GM18520 (cell line): ENCODE measurements at regions not wholly inside any gene's neighbourhood (a gene's known extent, or its start where the extent isn't known, plus 50 kb on each side); places are given as distances from the start of the nearest gene placed in this dataset.
A peak's percentile ranks its signal among the peaks of the same experiment; 100 is the strongest.
"Not testable (repeated sequence)": the region's sequence is repeated elsewhere in the genome, so short reads cannot be mapped to it uniquely, and the experiment has no call there.

Source experiments
- ATAC-seq: cut with Tn5 transposase; IDR thresholded peaks from one replicate; pipeline ENCODE4 v1.9.1; 2021; ENCODE audit not compliant: unreplicated experiment

DNA sequence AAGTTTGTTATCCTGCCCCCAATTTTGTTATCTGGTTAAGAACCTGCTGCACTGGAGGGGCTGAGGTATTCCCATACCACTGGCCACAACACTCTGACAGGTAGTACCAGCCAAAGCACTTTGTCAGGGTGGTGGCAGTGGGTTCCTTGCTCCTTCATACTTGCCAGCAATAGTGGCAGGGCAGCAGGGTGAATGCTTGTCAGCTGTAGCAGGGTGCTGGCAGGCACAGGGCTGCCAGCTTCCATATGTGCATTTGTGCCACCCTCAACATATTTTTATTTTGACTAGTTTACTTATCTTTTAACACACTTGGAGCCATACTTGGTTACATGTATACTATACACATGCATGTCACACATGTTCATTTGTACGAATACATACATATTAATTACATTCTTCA lies 294.0 kb upstream of the VWC2 start:
- no peak for ATAC-seq

DNA sequence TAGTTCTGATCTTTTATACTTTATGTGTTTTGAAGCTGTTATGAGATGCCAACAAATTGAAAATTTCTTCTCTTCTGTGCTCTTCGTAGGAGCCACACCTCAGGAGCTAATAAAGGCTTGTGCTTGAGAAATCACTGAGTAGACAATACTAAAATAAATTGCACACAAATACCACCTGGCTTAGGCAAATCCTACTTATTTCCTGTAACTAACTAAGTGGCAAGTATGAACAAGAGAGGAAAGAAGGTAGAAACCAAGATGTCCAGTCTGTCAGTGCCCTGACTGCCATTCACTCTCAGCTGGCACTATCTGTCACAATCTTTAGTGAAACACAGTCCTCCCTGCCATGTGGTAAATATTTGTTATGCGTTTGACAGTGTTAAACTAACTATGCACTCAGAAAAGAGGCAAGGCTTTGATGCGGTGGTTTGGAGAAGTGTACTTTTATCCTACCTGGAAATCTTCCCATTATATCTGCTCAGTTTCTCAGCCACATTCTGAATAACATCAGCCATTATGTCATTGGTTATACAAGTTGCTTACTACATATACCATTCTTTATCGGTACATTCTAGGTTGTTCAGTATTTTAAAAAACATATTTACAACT lies 293.4 kb upstream of the VWC2 start:
- no peak for ATAC-seq

DNA sequence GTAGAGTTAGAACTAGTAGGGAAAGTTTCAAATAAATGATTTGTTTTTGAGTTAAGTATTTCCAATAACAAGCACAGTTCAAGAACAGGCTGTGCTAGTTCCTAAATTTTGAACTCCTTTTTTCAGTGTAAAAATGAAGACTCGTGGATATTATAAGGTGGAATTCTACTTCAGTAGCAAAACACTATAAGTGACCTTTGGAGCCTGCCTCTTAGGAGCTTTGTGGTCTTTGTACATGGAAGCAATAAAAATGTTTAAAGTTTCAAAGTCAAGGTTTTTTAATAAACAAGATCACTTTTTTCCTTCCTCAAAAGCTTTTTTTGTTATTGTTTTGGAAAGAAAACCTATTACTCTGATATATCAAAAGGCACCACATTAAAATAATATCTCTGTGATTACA lies 292.4 kb upstream of the VWC2 start:
- ATAC-seq = no peak

DNA sequence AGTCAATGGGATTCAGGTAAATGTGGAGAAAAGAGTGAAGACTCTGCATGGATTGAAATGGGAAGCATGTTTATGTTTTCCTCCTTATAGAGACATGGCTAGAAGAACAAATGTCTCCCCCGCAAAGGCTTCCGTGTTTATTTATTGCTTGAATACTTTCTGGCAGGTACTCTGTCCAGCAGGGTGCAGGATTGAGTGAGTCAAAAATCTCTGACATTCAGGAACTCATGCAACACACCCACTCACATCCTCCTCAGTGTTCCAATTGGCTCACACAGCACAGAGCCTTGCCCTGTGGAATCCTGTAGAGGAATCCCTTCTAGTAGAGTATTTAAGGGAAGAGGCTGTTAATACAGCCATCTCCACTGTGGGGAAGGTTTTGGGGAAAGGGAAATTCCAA lies 290.3 kb upstream of the VWC2 start:
- ATAC-seq = no peak

DNA sequence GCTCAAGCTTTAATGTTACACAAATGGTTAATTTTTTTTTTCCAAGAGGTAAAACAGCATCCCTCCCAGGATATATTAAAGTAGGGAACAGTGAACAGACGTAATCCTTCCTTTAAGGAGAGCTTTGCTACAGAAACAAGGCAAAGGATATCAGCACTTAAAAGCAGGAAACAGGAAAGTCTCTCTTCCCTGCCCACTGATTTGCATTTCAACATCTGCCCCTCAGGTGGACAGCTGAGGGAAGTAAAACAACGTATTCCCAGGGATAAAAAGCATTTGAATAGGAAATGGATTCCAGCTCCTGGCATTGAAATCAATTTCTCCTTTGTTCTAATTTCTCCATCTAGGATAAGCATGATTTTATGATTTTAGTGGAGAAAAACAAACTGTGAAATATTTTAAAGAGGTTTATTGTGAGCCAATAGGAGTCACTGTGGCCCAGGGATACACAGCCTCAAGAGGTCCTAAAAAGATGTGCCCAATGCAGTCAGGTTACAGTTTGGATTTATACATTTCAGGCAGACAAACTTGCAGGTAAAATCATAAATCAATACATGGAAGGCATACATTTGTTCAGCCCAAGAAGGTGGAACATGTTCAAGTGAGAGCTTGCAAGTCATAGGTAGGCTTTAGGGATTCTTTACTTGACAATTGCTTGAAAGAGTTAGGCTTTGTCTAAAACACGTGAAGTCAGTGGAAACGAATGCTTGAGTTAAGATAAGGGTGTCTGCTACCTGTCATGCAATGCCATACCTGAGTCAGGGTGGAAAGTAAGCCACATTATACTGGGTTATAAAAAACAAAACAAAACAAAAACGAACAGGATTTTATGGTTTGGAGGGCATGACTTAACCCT lies 286.2 kb upstream of the VWC2 start:
- ATAC-seq = no peak

DNA sequence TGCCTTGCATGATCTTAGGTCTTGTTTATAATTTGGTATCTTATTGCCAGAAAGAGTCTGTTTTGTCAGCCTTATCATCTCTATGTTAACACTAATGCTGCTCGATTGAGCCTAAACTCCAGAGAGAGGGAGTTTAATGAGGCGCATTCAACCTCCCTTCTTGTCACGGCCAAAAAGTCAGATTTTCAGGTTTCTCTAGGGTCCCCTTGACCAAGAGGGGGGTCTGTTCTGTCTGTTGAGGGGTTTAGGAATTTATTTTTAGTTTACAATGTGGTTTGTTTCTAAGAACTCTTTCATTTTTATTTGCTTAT lies 285.7 kb upstream of the VWC2 start:
- ATAC-seq = no peak

DNA sequence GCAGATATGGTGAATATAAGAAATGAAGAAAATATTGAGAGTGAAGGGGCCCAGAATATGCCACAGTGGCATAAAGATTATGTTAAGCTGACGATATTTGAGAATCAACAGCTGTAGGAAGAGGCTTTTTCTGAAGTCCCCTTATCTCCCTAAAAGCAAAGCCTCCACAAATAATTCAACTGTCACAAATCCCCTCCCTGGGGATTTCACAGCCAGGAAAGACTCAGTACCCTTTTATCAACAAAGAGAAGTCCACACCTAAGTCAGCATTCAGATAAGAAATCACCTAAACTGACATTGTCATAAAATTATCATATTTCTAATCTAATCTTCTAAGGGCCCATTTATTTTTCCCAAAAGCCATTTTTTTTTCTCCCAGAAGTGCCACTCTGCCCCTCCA lies 284.9 kb upstream of the VWC2 start:
- ATAC-seq = no peak

DNA sequence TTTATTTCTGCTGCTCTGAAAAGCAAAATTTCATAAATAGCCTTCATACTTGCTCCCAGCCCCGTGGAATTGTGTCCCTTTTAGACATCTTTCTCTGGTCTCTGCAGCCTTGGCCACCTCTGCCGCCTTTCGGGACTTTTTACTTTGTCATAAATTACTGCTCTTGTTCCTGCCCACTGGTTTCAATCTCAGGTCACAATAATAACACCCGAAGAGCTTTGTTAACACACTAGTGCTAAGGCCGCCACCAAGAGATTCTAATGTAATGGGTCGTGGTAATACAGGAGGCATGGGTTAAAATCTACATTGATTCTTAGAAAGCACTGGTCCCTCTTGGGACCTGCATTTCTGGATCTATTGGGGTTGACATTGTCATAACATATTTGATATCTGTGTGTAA lies 276.0 kb upstream of the VWC2 start:
- peak; percentile 63 for ATAC-seq

DNA sequence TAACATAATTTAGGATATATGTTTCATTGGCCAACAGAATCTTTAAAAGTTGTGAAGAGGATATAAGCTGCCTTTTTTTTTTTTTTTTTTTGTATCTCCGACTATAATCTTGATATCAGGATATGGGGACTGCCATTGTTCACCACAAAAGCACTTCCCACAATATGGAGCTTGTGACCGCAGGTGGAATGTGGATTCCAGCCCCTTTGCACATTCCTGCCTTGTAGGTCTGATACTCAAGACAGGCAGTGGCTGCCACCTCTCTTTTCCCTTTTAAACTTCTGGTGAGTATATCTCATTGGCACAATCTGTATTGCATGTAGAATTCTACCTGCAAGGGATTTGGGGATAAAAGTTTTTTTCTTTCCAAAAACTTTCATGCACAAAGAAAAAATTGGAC lies 272.7 kb upstream of the VWC2 start:
- no peak for ATAC-seq

DNA sequence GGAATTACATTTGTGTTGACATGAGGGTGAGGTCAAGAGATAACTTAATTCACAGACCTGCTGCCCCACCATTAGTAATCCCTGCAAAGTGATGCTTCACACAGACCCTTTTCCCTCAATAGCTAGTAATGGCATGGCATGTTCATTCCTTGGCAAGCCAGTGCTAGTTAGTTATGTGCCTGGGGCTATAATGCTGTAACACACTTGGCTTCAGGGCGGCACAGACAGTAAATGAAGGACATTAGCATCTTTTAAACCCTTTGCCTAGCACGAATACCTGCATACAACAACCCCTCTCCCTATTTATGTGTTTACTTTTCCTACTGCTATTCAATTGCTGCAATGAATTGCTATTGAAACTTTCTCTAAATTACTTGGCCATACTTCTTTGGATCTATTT lies 266.2 kb upstream of the VWC2 start:
- not testable (repeated sequence) for ATAC-seq

DNA sequence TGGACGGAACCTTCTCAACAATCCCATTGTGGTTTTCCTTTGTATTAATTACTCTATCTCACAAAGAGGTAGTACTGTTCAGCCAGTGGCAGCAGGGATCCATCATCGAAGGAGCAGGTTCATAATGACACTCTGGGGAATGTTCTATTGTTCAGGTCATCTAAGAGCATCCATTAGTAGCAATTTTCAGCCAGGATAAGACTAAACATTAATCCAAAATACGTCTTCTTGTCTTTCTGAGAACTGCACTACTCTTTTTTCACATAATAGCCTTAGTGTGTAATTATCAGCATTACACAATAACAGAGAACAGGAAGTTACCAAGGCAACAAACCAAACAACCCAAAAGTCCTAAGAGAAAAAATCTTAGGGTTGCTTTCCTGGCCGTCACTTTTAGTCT lies 259.5 kb upstream of the VWC2 start:
- ATAC-seq = no peak

DNA sequence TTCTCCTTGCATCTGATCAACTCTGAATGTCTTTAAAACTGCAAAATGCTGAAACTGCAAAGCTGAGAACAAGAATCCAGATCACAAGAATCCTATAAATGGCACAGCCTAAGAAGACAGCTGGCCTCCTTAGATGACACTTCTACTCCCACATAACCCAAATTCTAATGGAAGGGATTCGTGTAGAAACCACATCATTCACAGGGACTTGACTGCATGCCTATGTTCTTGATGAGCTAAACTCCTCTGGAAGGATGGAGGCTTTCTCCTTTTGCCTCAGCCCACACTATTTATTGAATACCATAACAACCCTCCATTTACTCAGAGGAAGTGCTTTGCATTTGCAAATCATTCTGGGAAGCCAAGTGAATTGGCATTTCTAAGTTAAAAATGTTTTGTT lies 252.5 kb upstream of the VWC2 start:
- no peak for ATAC-seq

DNA sequence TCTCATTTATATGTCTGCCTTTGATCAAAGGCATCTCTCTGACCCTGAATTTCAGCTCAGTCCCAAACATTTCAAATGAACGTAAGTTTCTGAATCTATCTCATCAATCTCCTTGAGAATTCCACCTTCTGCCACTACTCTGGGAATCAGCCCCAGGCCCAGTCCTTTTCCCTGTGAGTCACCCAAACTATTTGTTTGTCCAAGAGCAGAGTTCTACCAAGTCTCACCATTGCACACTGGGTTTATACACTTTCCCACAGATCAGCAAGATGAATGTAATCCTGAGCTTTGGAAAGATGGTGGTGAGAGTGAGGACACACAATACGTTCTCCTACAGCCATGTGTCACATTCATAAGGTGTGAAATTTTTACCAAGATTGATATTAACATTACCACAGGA lies 251.3 kb upstream of the VWC2 start:
- ATAC-seq = no peak

DNA sequence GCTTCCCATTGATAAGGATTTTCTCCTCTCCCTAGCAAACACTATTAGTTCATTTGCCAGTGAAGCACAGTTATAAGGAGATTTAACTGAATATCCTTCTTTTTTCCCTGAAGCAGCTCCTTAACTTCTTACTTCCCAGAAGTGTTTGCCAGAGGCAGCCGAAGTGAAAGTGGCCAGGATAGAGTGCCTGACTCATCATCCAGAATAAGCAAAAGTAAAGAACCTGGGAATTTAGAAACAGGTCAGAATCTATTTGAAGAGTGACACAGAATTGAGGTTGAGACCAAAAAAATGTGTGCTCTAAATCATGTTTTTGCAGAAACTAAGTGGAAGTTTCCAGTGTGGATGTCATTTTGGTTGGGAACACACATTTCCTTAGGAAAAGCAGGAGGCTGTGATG lies 249.6 kb upstream of the VWC2 start:
- no peak for ATAC-seq

DNA sequence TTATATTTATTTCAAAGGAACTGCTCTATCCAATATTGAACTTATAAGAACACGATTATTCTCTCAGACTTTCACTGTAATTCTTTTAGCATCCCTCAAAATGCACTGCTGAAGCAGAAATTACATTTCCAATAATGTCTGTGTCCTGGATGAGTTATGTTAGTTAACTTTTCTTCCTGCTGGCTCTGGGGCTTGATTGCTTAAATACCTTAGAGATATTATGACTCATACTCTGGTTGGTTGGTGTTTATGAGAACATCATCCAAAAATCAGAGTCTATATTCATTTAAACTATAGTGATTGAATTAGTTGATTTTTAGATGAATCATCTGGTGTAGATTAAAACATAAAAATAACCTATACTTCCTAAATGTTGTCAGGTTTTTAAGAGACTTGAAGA lies 246.3 kb upstream of the VWC2 start:
- no peak for ATAC-seq

DNA sequence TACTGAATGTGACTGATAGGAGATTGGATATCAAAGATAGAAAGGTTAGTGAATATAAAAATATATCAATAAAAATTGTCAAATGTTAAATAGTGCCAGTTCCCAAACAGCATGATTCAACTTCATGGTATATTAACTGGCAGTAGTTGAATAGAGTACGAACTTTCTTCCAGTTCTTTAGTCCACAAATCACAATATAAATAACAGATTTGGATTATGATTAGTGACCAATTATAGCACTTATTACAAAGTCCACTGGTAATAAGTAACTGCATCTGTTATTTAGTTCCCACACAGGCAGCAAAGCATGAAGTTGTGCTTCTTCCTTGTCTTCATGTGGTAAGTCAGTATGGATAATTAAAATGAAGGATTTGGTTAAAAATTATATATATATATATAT lies 243.0 kb upstream of the VWC2 start:
- no peak for ATAC-seq

DNA sequence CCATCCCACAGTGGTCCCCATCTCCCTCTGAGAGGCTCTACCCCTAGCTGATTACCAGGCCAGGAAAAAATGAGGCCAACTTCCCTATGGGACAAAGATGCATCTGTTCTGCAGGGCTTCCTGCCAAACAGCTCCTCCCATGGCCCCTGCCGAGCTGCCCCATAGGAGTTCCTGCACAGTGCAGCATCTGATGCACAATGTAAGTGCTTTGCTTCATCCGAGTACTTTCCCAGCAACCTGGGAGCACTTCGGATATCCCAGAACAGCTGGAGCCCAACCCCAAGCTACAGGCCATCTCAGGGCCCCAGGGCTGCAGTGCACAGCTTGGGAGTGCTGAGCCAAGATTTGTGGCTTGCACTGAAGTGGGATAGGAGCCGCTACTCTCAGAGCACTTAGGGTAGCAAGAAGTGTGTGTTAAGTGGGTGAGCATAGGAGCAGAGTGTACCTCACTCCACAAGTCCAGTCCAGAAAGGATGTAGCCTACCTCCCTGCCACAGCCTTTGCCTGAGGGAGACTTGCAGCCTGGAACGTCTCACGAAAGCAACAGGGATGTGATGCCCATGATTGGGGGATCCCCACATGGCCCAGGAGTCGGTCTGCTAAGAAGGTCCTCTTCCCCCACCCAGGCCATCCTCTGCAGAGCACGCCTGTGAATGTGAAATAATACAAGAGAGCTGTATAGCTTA lies 209.6 kb upstream of the VWC2 start:
- ATAC-seq = peak; percentile 10

DNA sequence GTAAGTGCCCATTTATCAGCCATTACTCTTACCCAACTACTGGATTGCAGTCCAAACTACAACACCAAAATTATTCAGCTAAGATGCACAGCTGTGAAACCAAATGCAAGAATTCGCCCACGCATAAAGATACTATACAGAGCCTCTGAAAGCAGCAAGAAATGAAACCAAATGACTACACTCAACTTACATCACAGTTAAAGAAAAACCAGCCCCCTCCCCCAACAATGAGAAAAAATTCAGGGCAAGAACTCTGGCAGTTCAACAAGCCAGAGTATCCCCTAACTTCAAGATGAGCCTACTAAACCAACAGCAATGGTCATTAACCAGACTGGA lies 209.1 kb upstream of the VWC2 start:
- ATAC-seq = peak; percentile 76

DNA sequence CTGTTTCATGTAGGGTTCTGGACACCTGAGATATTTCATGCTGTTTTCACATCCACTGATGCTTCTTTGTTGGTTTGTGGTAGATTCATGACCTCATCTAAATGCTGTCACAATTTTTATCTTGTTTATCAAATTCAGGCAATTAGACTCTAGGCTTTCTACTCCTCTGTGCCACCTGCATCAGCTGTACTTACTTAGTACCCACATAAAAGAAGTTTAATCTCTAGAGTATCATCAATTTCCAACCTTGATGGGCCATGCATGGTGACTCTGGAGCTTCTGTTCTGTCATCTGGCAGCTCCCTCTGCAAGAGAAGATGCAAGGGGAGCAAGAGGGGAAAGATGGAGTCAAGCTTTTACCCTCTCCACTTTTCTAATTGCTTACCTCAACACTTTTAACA lies 195.9 kb upstream of the VWC2 start:
- no peak for ATAC-seq

DNA sequence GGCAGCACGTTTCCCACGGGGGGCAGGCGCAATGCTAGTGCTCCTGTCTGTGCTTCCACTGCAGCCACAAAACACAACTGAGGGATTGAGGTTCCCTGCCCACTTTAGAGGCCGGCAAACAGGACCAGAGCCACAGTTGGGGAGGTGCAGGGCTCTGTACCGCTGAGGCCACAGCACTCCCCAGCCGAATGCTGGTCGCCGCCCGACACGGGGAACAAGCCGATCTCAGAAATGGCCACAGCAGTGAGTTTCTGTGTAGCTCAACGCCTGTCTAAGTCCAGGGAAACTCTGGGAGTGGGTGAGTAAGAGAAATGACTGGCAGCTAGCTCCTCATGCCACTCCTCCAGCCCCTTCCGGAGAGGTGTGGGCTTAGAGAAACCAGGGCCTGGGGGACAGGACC lies 194.0 kb upstream of the VWC2 start:
- no peak for ATAC-seq

DNA sequence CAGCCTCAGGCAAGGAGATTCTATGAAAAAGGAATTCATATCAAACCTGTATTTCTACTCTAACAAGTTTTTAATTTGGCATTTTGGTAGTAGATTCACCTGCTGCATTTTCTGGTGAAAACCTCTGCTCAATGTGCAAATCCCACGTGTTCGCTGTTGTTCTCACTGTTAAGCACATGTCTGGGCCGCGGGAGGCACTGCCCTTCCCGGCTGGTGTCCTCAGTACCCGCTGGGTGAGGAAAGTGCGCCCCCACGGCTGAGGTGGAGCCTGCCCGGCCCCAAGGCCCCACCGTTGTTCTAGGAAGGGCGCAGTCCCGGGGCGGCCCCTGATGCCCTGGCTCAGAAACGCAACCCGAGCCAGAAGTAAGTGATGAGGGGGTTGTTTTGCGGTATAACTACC lies 193.4 kb upstream of the VWC2 start:
- no peak for ATAC-seq

DNA sequence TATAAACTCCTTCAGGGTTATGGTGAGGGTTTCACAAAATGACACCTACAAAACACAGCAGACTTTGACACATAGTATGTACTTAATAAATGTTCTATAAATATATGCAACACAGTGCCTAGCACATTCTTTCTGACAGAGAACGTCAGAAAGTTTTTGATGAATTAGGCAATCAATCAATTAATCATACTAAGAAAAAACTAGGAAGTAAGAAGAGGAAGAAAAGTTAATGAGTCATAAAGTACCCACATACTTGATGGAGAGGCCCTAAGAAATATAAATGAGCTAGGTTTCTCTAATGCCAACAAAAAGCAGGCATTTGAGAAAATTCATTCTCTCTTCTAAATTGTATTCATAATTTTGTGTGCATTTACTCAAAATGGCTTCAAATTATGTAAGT lies 192.7 kb upstream of the VWC2 start:
- no peak for ATAC-seq

DNA sequence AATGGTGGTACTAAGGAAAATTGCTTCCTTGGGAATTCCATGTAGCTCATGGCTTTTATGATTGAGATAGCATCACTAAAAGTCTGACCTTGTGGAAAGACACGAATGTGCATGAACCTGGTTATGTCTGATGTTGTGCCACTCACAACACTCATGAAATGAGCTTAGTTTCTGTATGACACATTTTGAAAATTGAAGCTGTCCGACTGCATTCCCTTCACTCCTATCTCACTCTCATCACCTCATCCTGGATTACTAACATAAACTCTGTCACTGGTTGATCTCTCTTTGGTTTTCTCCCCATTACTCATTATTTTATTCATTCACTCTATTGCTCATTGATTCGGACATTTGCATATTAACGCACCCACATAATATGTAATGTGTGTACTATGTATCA lies 190.0 kb upstream of the VWC2 start:
- ATAC-seq = no peak
